A673 (cell line): ENCODE measurements at regions not wholly inside any gene's neighbourhood (a gene's known extent, or its start where the extent isn't known, plus 50 kb on each side); places are given as distances from the start of the nearest gene placed in this dataset.

Experiments
- BruUV-seq: library from RNA; stranded (reverse); fragments of 400-500 nt; replicated peaks from 2 replicates; lab custom pipeline; 2021; lab: Mats Ljungman, UMichigan
- CTCF ChIA-PET: fragments of 300-600 bp; sonication (Branson Sonifier 250); formaldehyde crosslinking; loops from one replicate; lab custom pipeline; 2022; ENCODE audit warnings: antibody characterized with exemption; lab: Charles Lee
- POLR2A ChIA-PET: fragments of 300-600 bp; sonication (Branson Sonifier 250); formaldehyde crosslinking; loops from one replicate; lab custom pipeline; 2022; ENCODE audit warnings: antibody characterized with exemption; ENCODE audit not compliant: low non-redundant PET; lab: Charles Lee
- DNase-seq: peaks from one replicate; pipeline ENCODE4 v3.0.0-alpha.2; 2015; ENCODE audit warnings: low spot score
- H3K27ac ChIP-seq: fragments of 200-600 bp; sonication (generic); 2 replicates; pipeline ENCODE4 v1.5.1; 2016; ENCODE audit warnings: mixed run types, low read depth, mild to moderate bottlenecking, mixed read lengths, antibody characterized with exemption, low read length; ENCODE audit not compliant: poor library complexity, severe bottlenecking
- H3K27me3 ChIP-seq: fragments of 200-600 bp; sonication (generic); replicated peaks from 2 replicates; pipeline ENCODE4 v1.6.1; 2017; ENCODE audit warnings: mixed run types, low read depth, mild to moderate bottlenecking, mixed read lengths, antibody characterized with exemption, low read length; ENCODE audit not compliant: insufficient read depth, poor library complexity
- H3K36me3 ChIP-seq: fragments of 200-600 bp; sonication (generic); 2 replicates; pipeline ENCODE4 v1.6.1; 2016; ENCODE audit warnings: mixed run types, mild to moderate bottlenecking, mixed read lengths, antibody characterized with exemption, low read length; ENCODE audit not compliant: insufficient read depth, poor library complexity, severe bottlenecking
- H3K4me1 ChIP-seq: fragments of 200-600 bp; sonication (generic); 2 replicates; pipeline ENCODE4 v1.6.1; 2017; ENCODE audit warnings: mixed run types, mild to moderate bottlenecking, mixed read lengths, antibody characterized with exemption, low read length; ENCODE audit not compliant: insufficient read depth, poor library complexity, severe bottlenecking
- H3K4me3 ChIP-seq: fragments of 200-600 bp; sonication (generic); 2 replicates; pipeline ENCODE4 v1.5.1; 2016; ENCODE audit warnings: low read depth, mixed run types, mild to moderate bottlenecking, mixed read lengths, low read length; ENCODE audit not compliant: poor library complexity, severe bottlenecking
- H3K9me3 ChIP-seq: fragments of 200-600 bp; sonication (generic); 2 replicates; pipeline ENCODE4 v1.6.1; 2016; ENCODE audit warnings: mixed run types, low read depth, mild to moderate bottlenecking, mixed read lengths, antibody characterized with exemption, low read length; ENCODE audit not compliant: poor library complexity, severe bottlenecking
- CTCF ChIP-seq: fragments of 300-800, 200-600 bp; sonication (generic); conservative IDR thresholded peaks from 2 replicates; pipeline ENCODE4 v1.5.1; 2017; ENCODE audit warnings: low read depth, mild to moderate bottlenecking, antibody characterized with exemption, low read length, moderate library complexity, mixed read lengths
- EZH2 ChIP-seq: fragments of 200-600 bp; sonication (generic); IDR thresholded peaks from 2 replicates; pipeline ENCODE4 v1.6.1; 2017; ENCODE audit warnings: borderline replicate concordance, low read depth, mild to moderate bottlenecking, mixed read lengths, antibody characterized with exemption, low read length; ENCODE audit not compliant: poor library complexity, severe bottlenecking
- intact Hi-C: fragments of 100-400 bp; cut with micrococcal nuclease; formaldehyde crosslinking; loops from one replicate; pipeline ENCODE4 v1.10.0; 2022; ENCODE audit not compliant: unreplicated experiment

GRCh38 chr12:112586148-112586783, 167.5 kb downstream of the PTPN11 start:
- ChIA-PET CTCF (no interaction called here), POLR2A (no interaction called here)

GRCh38 chr12:112589275-112589674, 170.5 kb downstream of the PTPN11 start:
- Histone ChIP-seq H3K4me1 (no peaks in the 10 kb centered on the region), H3K9me3 (no peaks in the 10 kb centered on the region), H3K4me3 (no peak overlapping the region), H3K36me3 (no peaks in the 10 kb centered on the region), H3K27ac (no peak overlapping the region), H3K27me3 (no peaks in the 10 kb centered on the region)
- BruUV-seq, result no TSS peak
- intact Hi-C loops, result no loop called here
- no peak for DNase-seq
- ChIA-PET CTCF (no interaction called here), POLR2A (no interaction called here)
- TF ChIP-seq CTCF (no peak), EZH2 (no peak)

More at GRCh38 chr12:112586148-112586783, 167.5 kb downstream of the PTPN11 start:
- Histone ChIP-seq H3K4me1 (no peaks in the 10 kb centered on the region), H3K9me3 (no peaks in the 10 kb centered on the region), H3K27ac (no peak overlapping the region), H3K4me3 (no peak overlapping the region), H3K27me3 (no peaks in the 10 kb centered on the region), H3K36me3 (no peaks in the 10 kb centered on the region)
- no TSS peak for BruUV-seq
- no peak for DNase-seq
- intact Hi-C loops, result no loop called here
- TF ChIP-seq EZH2 (no peak), CTCF (no peak)

- Histone ChIP-seq H3K4me1 (no peaks in the 10 kb centered on the region), H3K36me3 (no peaks in the 10 kb centered on the region), H3K9me3 (no peaks in the 10 kb centered on the region), H3K27ac (no peak overlapping the region), H3K27me3 (no peaks in the 10 kb centered on the region), H3K4me3 (no peak overlapping the region)
- POLR2A ChIA-PET, result no interaction called here
- CTCF ChIA-PET, result no interaction called here
- no TSS peak for BruUV-seq
- DNase-seq, result no peak
- TF ChIP-seq EZH2 (no peak), CTCF (no peak)
- intact Hi-C loops, result no loop called here
Measured at GRCh38 chr12:112590281-112590680, 171.5 kb downstream of the PTPN11 start.
